ENCODE measurements at regions not wholly inside any gene's neighbourhood (a gene's known extent, or its start where the extent isn't known, plus 50 kb on each side); places are given as distances from the start of the nearest gene placed in this dataset.
"Not testable (repeated sequence)": the region's sequence is repeated elsewhere in the genome, so short reads cannot be mapped to it uniquely, and the experiment has no call there.

DNA sequence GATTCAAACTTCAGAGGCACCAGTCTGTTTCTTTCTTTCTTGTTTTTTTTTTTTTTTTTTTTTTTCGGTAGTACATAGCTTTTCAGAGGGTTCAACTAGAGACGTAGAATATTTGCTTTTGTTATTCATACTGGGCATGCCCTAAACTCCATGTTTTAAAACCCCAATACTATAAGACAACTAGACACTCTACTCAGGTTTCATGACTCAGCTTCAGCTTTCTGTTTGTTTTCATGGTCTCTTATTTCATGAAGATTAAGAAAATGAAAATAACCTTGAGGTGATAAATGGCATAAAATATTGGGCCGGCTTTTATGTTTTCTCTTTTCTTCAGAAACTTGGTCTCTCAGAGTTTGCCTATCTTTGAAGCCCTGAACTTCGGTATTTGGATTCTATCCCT lies 2126.3 kb upstream of the ACO1 start:
- no peak for DNase-seq (ENCODE audit: low read depth)

DNA sequence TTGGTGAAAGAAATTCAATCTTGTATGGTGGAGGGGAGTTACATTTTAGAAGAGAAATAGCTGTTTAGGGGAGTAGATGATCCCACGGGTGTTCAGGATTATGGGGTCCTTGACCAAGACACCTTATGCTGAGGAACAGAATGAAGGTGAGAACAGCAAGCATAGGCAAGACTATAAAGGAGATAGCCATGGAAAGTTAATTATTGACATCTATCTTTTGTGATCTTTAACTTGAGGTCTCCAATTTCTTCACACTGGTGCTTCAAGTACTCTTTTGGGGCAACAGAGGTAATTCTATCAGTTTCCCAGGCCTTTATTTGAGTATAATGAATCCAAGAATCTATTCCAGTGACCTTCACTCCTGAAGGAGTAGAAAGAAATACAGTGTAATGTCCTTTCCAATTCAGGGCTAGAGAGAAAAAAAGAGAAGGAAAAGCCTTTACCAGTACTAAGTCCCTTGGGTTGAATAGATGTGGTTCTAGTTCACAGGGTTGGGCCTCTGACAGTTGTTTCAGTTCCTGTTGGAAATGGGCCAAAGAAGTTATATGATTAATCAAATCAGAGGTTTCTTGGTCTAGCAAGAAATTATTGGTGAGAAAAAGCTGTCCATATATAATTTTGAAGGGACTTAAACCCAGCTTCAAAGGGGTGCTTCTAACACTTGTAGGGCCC lies 2104.1 kb upstream of the ACO1 start:
- DNase-seq (ENCODE audit: low read depth), result no peak

DNA sequence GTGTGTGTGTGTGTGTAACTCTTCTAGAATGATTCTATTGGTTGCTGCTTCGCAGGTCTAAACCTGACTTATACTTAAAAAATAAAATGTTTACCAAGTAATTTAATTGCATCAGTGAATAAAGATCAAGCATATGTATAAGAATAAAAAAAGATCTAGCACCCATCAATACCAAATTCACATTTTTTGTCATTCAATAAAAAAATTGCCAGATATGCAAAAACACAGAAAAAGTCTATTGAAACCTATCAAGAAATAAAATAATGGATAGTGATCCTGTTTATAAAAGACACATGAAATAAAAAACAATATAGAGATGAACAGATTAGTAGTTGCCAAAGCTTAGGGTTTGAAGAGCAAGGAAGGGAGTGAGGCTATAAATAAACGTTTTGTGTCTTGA lies 2095.0 kb upstream of the ACO1 start:
- DNase-seq (ENCODE audit: low read depth), result no peak

DNA sequence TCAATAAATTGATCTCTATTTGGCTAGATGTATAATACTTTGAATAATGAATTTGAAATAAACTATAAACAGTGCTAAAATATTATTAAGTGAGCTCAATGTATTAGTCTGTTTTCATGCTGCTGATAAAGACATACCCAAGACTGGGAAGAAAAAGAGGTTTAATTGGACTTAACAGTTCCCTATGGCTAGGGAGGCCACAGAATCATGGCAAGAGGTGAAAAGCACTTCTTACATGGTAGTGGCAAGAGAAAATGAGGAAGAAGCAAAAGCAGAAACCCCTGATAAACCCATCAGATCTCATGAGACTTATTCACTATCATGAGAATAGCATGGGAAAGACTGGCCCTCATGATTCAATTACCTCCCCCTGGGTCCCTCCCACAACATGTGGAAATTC lies 2092.4 kb upstream of the ACO1 start:
- not testable (repeated sequence) for DNase-seq (ENCODE audit: low read depth)

DNA sequence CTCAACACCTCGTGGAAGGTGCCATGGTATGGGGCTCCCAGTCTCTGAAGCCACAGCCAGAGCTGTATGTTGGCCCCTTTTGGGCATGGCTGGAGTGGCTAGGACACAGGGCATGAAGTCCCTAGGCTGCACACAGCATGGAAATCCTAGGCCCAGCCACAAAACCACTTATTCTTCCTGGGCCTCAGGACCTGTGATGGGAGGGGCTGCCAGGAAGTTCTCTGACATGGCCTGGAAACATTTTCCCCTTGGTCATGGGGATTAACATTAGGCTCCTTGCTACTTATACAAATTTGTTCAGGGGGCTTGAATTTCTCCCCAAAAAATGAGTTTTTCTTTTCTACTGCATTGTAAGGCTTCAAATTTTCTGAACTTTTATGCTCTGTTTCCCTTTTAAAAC lies 2091.2 kb upstream of the ACO1 start:
- no peak for DNase-seq (ENCODE audit: low read depth)

DNA sequence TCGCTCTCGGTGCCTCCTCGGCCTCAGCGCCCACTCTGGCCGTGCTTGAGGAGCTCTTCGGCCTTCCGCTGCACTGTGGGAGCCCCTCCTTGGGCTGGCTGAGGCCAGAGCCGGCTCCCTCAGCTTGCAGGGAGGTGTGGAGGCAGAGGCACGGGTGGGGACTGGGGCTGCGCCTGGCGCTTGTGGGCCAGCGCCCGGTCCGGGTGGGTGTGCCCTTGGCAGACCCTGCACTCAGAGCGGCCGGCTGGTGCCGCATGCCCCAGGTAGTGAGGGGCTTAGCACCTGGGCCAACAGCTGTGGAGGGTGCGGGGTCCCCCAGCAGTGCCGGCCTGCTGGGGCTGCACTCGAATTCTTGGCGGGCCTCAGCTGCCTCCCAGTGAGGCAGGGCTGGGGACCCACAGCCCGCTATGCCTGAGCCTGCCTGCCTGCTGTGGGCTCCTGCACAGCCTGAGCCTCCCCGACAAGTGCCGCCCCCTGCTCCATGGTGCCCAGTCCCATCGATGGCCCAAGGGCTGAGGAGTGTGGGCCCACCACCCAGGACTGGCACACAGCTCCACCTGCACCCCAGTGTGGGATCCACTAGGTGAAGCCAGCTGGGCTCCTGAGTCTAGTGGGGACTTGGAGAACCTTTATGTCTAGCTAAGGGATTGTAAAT lies 2085.2 kb upstream of the ACO1 start:
- DNase-seq (ENCODE audit: low read depth), result no peak

DNA sequence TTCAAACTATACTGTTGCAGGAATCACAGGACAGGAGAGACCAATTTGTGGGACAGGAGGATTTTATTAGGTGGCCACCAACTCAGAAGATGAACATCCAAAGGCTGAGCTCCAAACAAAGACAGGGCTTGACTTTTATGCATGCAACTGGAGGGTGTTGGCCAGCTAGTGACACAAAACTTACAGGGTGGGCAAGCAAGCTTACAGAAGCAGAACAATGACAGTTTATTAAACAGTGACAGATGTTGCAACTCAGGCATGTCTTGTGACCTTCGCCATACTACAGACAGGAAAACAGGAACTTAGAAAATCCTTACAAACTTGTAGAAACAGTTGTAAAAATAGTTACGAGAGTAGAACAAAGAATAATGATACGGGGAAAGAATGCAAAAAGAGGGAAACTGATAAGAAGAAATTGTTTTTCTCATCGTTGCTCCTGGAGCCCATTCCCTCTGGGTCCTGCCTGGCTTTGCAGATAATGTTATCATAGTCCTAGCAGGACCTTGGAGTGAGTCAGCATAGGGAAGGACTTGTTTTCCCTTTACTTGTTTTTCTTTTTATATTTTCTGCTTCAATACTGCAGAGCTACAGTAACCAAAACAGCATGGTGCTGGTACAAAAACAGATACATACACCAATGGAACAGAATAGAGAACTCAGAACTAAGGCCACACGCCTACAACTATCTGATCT lies 2083.0 kb upstream of the ACO1 start:
- no peak for DNase-seq (ENCODE audit: low read depth)

DNA sequence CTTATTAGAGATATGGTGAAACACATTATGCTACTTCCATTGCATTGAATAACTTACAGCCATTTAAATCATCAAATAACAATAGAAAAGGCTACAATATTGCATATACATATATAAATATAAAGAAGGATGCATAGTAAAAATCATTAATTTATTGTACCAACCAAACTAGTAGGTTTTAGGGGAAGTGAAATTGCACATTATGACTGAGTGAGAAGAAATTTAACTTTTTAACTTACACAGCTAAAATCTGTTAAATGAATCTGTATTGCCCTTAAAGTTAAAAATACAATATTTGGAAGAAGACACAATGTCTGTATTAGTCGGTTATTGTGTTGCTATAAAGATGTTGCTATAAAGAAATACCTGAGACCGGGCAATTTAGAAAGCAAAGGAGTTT lies 2073.7 kb upstream of the ACO1 start:
- no peak for DNase-seq (ENCODE audit: low read depth)

DNA sequence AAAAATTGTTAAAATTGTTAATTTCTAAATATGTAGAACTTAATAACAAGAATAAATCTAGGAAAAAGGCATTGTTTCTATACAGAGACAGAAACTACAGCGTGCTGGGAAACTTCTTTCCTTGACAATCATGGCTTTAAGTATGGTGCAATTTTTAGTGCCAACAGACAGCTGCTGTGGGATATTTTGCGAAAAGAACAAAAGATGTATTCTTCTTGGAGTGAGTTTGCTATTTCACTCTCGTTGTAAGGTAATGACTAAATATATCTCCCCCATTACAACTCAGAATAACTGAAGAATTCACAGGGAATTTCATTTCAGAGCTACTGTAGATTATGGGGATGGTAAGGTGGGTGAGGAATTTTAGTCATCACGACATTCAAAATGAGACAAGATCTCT lies 2055.0 kb upstream of the ACO1 start:
- DNase-seq (ENCODE audit: low read depth), result no peak

DNA sequence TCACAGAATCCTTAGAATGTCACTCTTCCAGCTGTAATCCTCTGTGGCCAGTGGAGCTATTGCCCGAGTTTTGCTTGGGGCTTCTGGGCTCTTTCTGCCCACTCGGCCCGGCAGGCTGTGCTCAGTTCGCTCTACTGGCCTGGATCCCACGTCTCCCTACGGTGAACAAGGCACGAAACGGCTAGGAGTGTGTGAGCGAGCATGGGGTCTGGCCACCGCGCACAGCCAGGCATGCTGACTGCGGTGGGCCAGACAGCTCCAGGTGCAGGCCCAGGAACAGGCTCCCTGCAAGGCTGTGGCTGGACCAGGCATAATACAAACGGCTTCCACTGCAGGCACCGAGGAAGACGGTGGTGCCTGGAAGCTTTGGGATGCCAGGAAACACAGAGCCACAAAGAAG lies 2035.5 kb upstream of the ACO1 start:
- no peak for DNase-seq (ENCODE audit: low read depth)

DNA sequence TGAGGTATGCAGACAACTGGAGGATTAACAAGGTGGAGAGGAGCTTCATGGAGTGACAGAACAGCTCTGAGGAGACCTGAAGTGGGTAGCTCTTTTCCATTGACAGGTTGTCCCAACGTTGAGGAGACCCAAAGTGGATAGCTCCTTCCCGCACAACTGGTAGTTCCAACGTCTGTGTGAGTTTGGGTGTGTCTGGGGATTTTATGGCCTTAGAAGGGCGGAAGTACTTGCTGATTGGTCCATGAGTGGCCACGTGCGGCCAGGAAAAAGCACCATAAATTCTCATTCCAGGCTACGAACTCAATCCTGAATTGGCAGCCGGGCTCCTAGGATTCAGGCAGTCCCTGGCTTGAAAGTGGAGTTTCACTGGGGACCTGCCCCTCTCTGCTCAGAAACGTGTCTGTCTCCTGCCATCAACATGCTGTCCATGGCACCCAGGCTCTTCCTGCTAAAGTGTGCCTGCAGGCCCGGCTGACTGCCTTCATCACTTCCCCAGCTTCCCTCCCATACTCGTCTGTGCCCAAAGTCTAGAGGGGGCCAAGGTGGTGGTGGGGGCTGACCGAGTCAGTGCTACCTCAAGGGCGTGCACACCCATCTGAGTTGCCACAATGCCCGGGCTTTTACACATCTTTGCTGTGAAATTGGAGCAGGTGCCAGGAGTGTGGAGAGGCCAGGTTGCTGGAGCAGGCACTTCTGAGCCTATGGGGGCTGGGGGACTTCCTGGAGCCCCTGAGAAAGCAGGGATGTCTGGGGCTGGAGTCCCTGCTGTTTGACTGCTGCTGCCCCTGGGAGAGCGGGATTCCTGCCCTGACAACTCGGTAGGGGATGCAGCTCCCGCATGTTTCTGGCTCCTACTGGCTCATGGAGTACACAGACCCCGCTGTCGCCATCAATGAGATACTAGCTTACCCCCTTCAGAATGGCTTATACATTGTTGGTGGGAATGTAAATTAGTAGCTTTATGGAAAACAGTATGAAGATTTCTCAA lies 2034.6 kb upstream of the ACO1 start:
- no peak for DNase-seq (ENCODE audit: low read depth)

DNA sequence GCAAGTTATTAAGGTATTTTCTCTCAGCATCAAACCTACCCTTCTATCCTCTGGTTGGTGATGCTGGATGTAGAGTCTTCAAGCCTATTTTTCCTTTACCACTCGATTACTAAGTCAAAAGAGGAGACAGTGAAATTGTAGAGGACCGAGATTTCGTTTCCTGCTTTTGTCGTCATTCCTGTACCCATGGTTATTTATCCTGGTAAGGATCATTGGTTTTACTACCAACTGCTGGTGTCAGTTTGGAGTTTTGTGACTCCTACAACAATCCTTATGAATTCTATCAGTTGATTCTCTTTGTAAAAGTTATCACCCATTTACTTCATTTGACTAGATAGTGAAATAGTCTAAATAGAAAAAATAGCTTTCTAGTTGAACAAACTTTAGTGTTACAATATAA lies 2028.2 kb upstream of the ACO1 start:
- DNase-seq (ENCODE audit: low read depth), result no peak

DNA sequence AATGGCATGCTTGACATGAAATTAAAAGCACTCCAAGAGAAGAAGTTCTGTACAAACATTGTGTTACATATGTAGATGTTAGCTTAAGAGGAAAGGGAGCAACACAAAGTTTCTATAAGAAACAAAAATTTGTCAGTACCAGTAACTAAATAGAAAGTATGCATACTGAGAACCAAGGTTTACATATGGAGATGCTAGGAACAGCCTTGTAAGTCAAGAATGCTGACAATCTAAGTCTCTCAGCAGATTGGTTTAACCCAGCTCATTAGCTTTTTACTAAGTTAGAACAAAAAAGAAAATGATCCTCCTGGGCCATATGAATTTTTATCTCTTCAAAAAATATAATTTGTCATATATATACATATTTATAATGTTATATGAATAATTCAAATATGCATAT lies 2022.1 kb upstream of the ACO1 start:
- DNase-seq (ENCODE audit: low read depth), result no peak

DNA sequence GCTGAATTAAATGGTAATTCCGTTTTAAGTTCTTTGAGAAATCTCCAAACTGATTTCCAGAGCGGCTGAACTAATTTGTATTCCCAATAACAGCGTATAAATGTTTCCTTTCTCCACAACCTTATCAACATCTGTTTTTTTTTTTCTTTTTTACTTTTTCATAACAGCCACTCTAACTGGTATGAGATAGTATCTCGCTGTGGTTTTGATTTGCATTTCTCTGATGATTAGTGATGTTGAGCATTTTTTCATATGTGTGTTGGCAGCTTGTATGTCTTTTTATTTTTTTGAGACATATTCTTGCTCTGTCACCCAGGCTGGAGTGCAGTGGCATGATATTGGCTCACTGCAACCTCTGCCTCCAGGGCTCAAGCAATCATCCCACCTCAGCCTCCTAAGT lies 2018.3 kb upstream of the ACO1 start:
- DNase-seq (ENCODE audit: low read depth), result not testable (repeated sequence)

DNA sequence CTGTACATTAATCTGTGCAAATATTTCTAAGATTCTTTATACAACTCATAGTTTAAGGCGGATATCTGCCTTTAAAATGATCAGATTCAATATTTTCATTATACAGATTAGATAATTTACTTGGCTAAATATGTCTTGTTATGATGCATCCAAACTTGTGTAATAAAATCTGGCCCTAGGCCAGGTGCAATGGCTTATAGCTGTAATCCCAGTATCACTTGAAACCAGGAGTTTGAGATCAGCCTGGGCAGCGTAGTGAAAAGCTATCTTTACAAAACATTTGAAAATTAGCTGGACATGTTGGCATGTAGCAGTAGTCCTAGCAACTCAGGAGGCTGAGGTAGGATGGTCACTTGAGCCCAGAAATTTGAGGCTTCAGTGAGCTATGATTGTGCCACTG lies 2002.2 kb upstream of the ACO1 start:
- DNase-seq (ENCODE audit: low read depth), result no peak

DNA sequence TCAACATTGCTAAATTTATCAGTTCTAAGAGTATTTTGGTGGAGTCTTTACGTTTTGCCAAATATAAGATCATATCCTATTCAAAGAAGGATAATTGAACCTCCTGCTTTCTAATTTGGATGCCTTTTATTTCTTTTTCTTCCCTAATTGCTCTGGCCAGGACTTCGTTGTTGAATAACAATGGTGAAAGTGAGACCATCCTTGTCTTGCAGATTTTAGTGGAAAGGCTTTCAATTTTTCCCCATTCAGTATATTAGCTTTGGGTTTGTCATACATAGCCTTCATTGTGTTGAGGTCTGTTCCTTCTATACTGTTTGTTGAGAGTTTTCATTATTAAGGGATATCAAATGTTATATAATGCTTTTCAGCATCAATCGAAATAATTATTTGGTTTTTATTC lies 1974.2 kb upstream of the ACO1 start:
- no peak for DNase-seq (ENCODE audit: low read depth)

DNA sequence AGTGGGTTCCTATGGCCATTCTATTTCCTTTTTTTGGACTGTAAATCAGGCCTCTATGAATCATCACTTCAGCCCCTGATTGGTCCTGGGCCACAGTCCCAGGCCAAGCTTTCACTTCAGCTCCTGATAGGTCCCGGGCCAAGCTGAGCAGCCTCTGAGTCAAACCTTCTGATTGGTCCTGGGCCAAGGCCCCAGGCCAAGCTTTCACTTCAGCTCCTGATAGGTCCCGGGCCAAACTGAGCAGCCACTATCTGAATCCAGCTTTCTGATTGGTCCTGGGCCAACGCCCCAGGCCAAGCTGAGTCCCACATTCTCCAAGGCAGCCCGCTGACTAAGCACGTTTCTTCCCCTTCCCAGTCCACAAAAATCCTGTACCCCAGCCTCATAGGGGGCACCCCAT lies 1972.9 kb upstream of the ACO1 start:
- no peak for DNase-seq (ENCODE audit: low read depth)

DNA sequence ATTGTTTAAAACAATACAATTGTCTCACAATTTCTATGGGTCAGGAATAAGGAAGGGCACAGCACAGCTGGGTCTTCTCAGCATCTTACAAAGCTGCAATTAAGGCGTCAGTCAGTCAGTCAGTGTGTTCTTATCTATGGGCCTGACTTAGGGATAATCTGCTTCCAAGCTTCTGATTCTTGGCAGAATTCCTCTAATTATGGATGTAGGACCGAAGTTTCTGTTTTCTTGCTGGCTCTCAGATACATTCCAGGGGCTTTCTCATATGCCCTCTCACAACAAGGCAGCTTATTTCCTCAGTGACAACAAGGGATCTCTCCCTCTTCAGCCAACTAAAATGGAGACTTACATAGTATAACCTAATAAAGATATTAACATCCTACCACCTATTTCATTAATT lies 1925.3 kb upstream of the ACO1 start:
- DNase-seq (ENCODE audit: low read depth), result no peak

DNA sequence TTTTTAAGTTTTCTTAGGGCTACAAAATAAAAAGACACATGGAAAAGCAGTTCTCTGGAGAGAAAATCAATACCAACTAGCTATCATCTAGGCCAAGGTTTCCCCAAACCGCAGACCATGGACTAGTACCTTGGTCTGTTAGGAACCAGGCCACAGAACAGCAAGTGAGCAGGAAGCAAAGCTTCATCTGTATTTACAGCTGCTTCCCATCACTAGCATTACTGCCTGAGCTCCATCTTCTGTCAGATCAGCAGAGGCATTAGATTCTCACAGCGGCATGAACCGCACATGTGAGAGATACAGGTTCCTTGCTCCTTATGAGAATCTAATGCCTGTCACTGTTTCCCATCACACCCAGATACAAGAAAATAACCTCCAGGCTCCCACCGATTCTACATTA lies 1907.6 kb upstream of the ACO1 start:
- no peak for DNase-seq (ENCODE audit: low read depth)

DNA sequence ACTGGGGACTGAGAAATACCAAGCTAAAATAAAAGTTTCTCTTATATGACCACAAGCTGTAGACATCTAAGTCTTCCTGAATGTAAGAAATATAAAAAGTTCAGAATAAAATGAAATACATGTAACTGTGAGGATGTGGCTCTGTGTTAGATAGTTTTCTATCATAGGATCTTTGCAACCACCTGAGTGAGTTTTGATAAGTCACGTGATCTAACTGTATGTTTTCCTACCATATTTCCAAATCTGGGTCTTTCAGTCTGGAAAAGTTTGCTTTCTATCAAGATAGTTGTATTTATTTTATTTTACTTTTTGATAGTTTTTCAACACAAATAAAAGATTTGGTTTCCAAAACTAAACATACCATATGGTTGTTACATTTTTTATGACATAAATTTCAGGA lies 1905.8 kb upstream of the ACO1 start:
- DNase-seq (ENCODE audit: low read depth), result no peak

DNA sequence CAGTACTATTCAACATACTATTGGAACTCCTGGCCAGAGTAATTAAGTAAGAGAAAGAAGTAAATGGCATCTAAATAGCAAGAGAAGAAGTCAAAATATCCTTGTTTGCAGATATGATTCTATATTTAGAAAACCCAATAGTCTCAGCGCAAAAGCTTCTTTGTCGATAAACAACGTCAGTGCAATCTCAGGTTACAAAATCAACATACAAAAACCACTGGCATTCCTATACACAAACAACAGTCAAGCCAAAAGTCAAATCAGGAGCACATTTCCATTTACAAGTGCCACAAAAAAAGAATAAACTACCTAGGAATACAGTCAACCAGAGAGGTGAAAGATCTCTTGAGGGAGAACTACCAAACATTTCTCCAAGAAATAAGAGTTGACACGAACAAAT lies 1901.9 kb upstream of the ACO1 start:
- no peak for DNase-seq (ENCODE audit: low read depth)

DNA sequence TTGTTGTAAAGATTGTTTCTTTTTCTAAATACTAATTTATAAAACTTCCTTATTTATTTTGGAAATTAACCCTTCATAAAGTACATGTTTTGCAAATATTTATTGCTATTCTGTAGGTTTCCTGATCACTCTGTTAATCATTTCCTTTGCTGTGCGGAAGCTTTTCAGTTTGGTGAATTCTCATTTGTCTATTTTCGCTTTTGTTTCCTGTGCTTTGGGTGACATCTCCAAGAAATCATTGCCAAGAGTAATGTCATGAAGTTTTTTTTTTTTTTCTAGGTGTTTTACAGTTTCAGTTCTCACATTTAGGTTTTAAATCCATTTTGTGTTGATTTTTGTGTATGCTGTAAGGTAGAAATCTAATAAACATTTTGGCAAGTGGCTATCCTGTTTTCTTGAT lies 1899.8 kb upstream of the ACO1 start:
- no peak for DNase-seq (ENCODE audit: low read depth)

Data from RPMI7951 (cell line).